HCT116 (cell line): ENCODE measurements at regions not wholly inside any gene's neighbourhood (a gene's known extent, or its start where the extent isn't known, plus 50 kb on each side); places are given as distances from the start of the nearest gene placed in this dataset.

ENCODE experiments used
- ATAC-seq: fragments of 200-7000 bp; cut with Tn5 transposase; 2 replicates; pipeline ENCODE4 v1.9.1; 2020; ENCODE audit warnings: mild to moderate bottlenecking, moderate library complexity
- BruUV-seq: library from RNA; stranded (reverse); fragments of 400-500 nt; replicated peaks from 2 replicates; lab custom pipeline; 2021; lab: Mats Ljungman, UMichigan
- CTCF ChIA-PET: fragments of 300-600 bp; sonication (Branson Sonifier 250); formaldehyde crosslinking; loops from one replicate; lab custom pipeline; 2021; ENCODE audit warnings: antibody characterized with exemption; lab: Charles Lee
- POLR2A ChIA-PET: fragments of 300-600, 350-600 bp; sonication (Branson Sonifier 250); formaldehyde crosslinking; loops from one replicate; lab custom pipeline; 2021; ENCODE audit warnings: antibody characterized with exemption; lab: Charles Lee
- RAD21 ChIA-PET, 2 experiments: fragments of 300-600 bp; sonication (Branson Sonifier 250); formaldehyde crosslinking; loops; one replicate each; lab custom pipeline; 2023; ENCODE audit warnings: low total read pairs in 2 of 2; ENCODE audit not compliant: uncharacterized antibody in 2 of 2, unreplicated experiment in 2 of 2, low non-redundant PET in 1 of 2; lab: Charles Lee
- DNase-seq: peaks from one replicate; pipeline ENCODE4 v3.0.0-alpha.2; 2010; ENCODE audit warnings: low read depth, low spot score
- H2AFZ ChIP-seq: fragments of 200-600 bp; shearing (Covaris generic), sonication (generic); 2 replicates; pipeline ENCODE4 v1.6.1; 2017; ENCODE audit warnings: low read depth, mixed run types, mixed read lengths, antibody characterized with exemption, low read length; ENCODE audit not compliant: poor library complexity, severe bottlenecking
- H3K27ac ChIP-seq: 2 replicates; pipeline ENCODE4 v1.5.1; 2012; ENCODE audit warnings: low read depth, low read length
- H3K27me3 ChIP-seq: fragments of 200-600 bp; sonication (generic); 2 replicates; pipeline ENCODE4 v1.6.1; 2016; ENCODE audit warnings: mixed run types, low read length, mixed read lengths; ENCODE audit not compliant: insufficient read depth
- H3K36me3 ChIP-seq, 2 experiments: fragments of 200-500 bp in 1 of 2; fragments of 200-600 bp in 1 of 2; sonication (Bioruptor generic) in 1 of 2; sonication (generic) in 1 of 2; 2 replicates each; pipeline versions ENCODE4 v1.5.1 to v1.6.1; 2014 to 2016; ENCODE audit warnings: low read length in 2 of 2, inconsistent platforms in 1 of 2, mixed read lengths in 1 of 2, mixed run types in 1 of 2; ENCODE audit not compliant: insufficient read depth in 2 of 2, control insufficient read depth in 1 of 2
- H3K4me1 ChIP-seq, 2 experiments: fragments of 200-600 bp in 1 of 2; sonication (generic) in 1 of 2; 2 replicates each; pipeline versions ENCODE4 v1.5.1 to v1.6.1; 2012 to 2017; ENCODE audit warnings: low read length in 2 of 2, inconsistent platforms in 1 of 2, mild to moderate bottlenecking in 1 of 2, mixed read lengths in 1 of 2, mixed run types in 1 of 2, moderate library complexity in 1 of 2; ENCODE audit not compliant: insufficient read depth in 2 of 2, control insufficient read depth in 1 of 2
- H3K4me2 ChIP-seq: fragments of 200-600 bp; sonication (generic); 2 replicates; pipeline ENCODE4 v1.6.1; 2017; ENCODE audit warnings: mixed run types, low read length, mixed read lengths
- H3K4me3 ChIP-seq, 2 experiments: fragments of 200-600 bp in 1 of 2; sonication (generic) in 1 of 2; replicated peaks in 1 of 2; 2 replicates each; pipeline ENCODE4 v1.5.1; 2011 to 2016; ENCODE audit warnings: low read length in 2 of 2, control low read depth in 1 of 2, low read depth in 1 of 2, mild to moderate bottlenecking in 1 of 2, mixed read lengths in 1 of 2, mixed run types in 1 of 2
- H3K79me2 ChIP-seq: fragments of 200-600 bp; sonication (generic); 2 replicates; pipeline ENCODE4 v1.6.1; 2017; ENCODE audit warnings: mild to moderate bottlenecking, mixed run types, low read length, moderate library complexity, mixed read lengths; ENCODE audit not compliant: insufficient read depth
- H3K9ac ChIP-seq: fragments of 200-600 bp; sonication (generic); 2 replicates; pipeline ENCODE4 v1.6.1; 2016; ENCODE audit warnings: low read length, mixed read lengths
- H3K9me2 ChIP-seq: fragments of 200-600 bp; sonication (generic), shearing (Covaris generic); 2 replicates; pipeline ENCODE4 v1.6.1; 2017; ENCODE audit warnings: mixed run types, mild to moderate bottlenecking, moderate library complexity; ENCODE audit not compliant: insufficient read depth
- H3K9me3 ChIP-seq, 2 experiments: fragments of 200-500 bp in 1 of 2; fragments of 200-600 bp in 1 of 2; sonication (Bioruptor generic) in 1 of 2; sonication (generic) in 1 of 2; 2 replicates each; pipeline ENCODE4 v1.6.1; 2014 to 2017; ENCODE audit warnings: low read length in 2 of 2, mixed read lengths in 2 of 2, inconsistent platforms in 1 of 2, low read depth in 1 of 2, mild to moderate bottlenecking in 1 of 2, mixed run types in 1 of 2, moderate library complexity in 1 of 2; ENCODE audit not compliant: control insufficient read depth in 1 of 2, insufficient read depth in 1 of 2
- H4K20me1 ChIP-seq: fragments of 200-600 bp; sonication (generic), shearing (Covaris generic); 2 replicates; pipeline ENCODE4 v1.6.1; 2017; ENCODE audit warnings: mixed run types, mild to moderate bottlenecking, moderate library complexity; ENCODE audit not compliant: insufficient read depth
- CBX3 ChIP-seq: IDR thresholded peaks from 2 replicates; pipeline ENCODE4 v1.6.1; 2012; ENCODE audit warnings: low read depth
- ELF1 ChIP-seq: IDR thresholded peaks from 2 replicates; pipeline ENCODE4 v1.6.1; 2012; ENCODE audit warnings: low read depth, borderline replicate concordance
- EZH2 ChIP-seq: fragments of 200-600 bp; sonication (generic); IDR thresholded peaks from 2 replicates; pipeline ENCODE4 v1.6.1; 2017; ENCODE audit warnings: antibody characterized with exemption, mixed run types
- EZH2phosphoT487 ChIP-seq: fragments of 200-600 bp; IDR thresholded peaks from 2 replicates; pipeline ENCODE4 v1.6.1; 2018; ENCODE audit warnings: antibody characterized with exemption, borderline replicate concordance
- FOSL1 ChIP-seq: IDR thresholded peaks from 2 replicates; pipeline ENCODE4 v1.6.1; 2012; ENCODE audit warnings: low read depth
- POLR2A ChIP-seq: IDR thresholded peaks from 2 replicates; pipeline ENCODE4 v1.7.0; 2011; ENCODE audit warnings: borderline replicate concordance; ENCODE audit not compliant: insufficient read depth, insufficient read length; ENCODE audit errors: extremely low read depth
- POLR2AphosphoS5 ChIP-seq: IDR thresholded peaks from 2 replicates; pipeline ENCODE4 v1.6.1; 2011; ENCODE audit warnings: mild to moderate bottlenecking, low read depth, low read length, moderate library complexity
- RAD21 ChIP-seq: IDR thresholded peaks from 2 replicates; pipeline ENCODE4 v1.6.1; 2012; ENCODE audit warnings: low read depth, mild to moderate bottlenecking
- SIN3A ChIP-seq: IDR thresholded peaks from 2 replicates; pipeline ENCODE4 v1.6.1; 2012; ENCODE audit warnings: low read depth
- SP1 ChIP-seq: IDR thresholded peaks from 2 replicates; pipeline ENCODE4 v1.6.1; 2012; ENCODE audit warnings: low read depth
- YY1 ChIP-seq: IDR thresholded peaks from 2 replicates; pipeline ENCODE4 v1.6.1; 2011; ENCODE audit warnings: low read length, low read depth, moderate library complexity, mild to moderate bottlenecking; ENCODE audit not compliant: insufficient replicate concordance; ENCODE audit errors: extremely low read depth
- ZFX ChIP-seq: fragments of 450-650 bp; IDR thresholded peaks from 2 replicates; pipeline ENCODE4 v1.6.1; 2017
- intact Hi-C: fragments of 100-400 bp; cut with micrococcal nuclease; formaldehyde crosslinking; loops from 2 replicates; pipeline ENCODE4 v1.10.0; 2022
- TF ChIP-seq, protein P1 (sequence below), 3 experiments: fragments of 200-600 bp in 1 of 3; sonication (generic) in 1 of 3; IDR thresholded peaks in 2 of 3; conservative IDR thresholded peaks in 1 of 3; 2 replicates each; pipeline ENCODE4 v1.5.1; 2012 to 2017; ENCODE audit warnings: low read depth in 2 of 3, low read length in 2 of 3, antibody characterized with exemption in 1 of 3, borderline replicate concordance in 1 of 3, control low read depth in 1 of 3, mild to moderate bottlenecking in 1 of 3, mixed read lengths in 1 of 3, mixed run types in 1 of 3, moderate library complexity in 1 of 3; ENCODE audit not compliant: insufficient read depth in 1 of 3
- TF ChIP-seq, protein P2 (sequence below): IDR thresholded peaks from 2 replicates; pipeline ENCODE4 v1.6.1; 2012
- TF ChIP-seq, protein P3 (sequence below): IDR thresholded peaks from 2 replicates; pipeline ENCODE4 v1.6.1; 2012; ENCODE audit warnings: low read depth

DNA sequence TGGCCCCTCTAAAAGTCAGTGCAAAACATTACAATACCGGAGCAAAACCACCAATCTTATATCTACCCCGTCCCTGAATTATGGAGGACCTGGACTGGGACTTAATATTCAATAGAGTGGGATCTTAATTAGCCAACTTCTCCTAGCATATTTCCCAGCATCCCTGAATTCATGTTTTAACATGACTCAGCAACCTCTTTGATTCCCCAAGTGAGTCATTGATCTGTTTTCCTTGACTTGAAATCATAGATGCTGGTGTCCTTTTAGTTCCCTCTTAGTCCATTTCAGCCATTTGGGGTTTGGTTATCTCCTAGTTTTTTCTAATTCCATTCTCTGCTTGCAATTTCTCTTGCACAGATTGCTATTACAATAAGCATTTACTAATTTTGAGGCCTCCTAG, 677.7 kb upstream of the CELF4 start:
- Histone ChIP-seq H3K79me2 (no peaks in the 10 kb centered on the region), H3K4me3 (no peak overlapping the region), H3K4me2 (no peak overlapping the region), H3K36me3 (no peaks in the 10 kb centered on the region), H3K9ac (no peak overlapping the region), H4K20me1 (no peaks in the 10 kb centered on the region), H3K4me1 (no peaks in the 10 kb centered on the region), H2AFZ (no peak overlapping the region), H3K27me3 (no peaks in the 10 kb centered on the region), H3K27ac (no peak overlapping the region), H3K9me2 (no peaks in the 10 kb centered on the region), H3K9me3 (peaks cover 3 to 19% of the 10 kb centered on the region in 2 experiments; a peak in 2 of 4 replicates)
- BruUV-seq: no TSS peak
- intact Hi-C loops: no loop called here
- ATAC-seq: no peak
- ChIA-PET CTCF (no interaction called here), POLR2A (no interaction called here), RAD21 (no interaction called here)
- no peak for DNase-seq
- TF ChIP-seq, protein P1, sequence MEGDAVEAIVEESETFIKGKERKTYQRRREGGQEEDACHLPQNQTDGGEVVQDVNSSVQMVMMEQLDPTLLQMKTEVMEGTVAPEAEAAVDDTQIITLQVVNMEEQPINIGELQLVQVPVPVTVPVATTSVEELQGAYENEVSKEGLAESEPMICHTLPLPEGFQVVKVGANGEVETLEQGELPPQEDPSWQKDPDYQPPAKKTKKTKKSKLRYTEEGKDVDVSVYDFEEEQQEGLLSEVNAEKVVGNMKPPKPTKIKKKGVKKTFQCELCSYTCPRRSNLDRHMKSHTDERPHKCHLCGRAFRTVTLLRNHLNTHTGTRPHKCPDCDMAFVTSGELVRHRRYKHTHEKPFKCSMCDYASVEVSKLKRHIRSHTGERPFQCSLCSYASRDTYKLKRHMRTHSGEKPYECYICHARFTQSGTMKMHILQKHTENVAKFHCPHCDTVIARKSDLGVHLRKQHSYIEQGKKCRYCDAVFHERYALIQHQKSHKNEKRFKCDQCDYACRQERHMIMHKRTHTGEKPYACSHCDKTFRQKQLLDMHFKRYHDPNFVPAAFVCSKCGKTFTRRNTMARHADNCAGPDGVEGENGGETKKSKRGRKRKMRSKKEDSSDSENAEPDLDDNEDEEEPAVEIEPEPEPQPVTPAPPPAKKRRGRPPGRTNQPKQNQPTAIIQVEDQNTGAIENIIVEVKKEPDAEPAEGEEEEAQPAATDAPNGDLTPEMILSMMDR (IDR thresholded peaks at IDR 0.05 in 2 of 3, conservative IDR thresholded peaks at IDR 0.05 in 1 of 3; ENCODE audit: borderline replicate concordance in 1 of 3, insufficient read depth in 1 of 3, low read depth in 2 of 3, low read length in 2 of 3): no peak
- no peak for TF ChIP-seq EZH2
- no peak for TF ChIP-seq YY1
- no peak for TF ChIP-seq FOSL1
- no peak for TF ChIP-seq CBX3
- TF ChIP-seq SP1: no peak
- no peak for TF ChIP-seq SIN3A
- TF ChIP-seq POLR2AphosphoS5: no peak
- TF ChIP-seq, protein P2, sequence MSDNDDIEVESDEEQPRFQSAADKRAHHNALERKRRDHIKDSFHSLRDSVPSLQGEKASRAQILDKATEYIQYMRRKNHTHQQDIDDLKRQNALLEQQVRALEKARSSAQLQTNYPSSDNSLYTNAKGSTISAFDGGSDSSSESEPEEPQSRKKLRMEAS: no peak

DNA sequence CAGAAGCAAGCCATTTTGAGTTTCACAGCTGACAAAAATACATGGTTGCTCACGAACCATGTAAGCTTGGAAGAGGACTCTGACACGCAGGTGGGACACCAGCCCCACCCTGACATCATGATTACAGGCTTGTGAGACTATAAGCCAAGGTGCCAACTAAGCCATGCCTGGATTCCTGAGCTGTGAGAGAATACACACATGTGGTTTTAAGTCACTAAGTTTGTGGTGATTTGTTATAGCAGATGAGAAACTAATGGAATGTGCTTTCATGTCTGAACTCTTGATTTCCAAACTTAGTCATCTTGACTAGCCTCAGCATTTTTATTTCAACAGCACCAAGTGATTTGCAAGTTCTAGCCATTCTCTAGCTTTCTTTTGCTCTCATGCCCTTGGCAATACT, 676.1 kb upstream of the CELF4 start:
- Histone ChIP-seq H3K27ac (no peak overlapping the region), H3K4me2 (no peak overlapping the region), H2AFZ (no peak overlapping the region), H3K9me3 (peaks cover 3 to 19% of the 10 kb centered on the region in 2 experiments; a peak in 2 of 4 replicates), H4K20me1 (no peaks in the 10 kb centered on the region), H3K79me2 (no peaks in the 10 kb centered on the region), H3K27me3 (no peaks in the 10 kb centered on the region), H3K4me3 (no peak overlapping the region), H3K36me3 (no peaks in the 10 kb centered on the region), H3K9ac (no peak overlapping the region), H3K4me1 (no peaks in the 10 kb centered on the region), H3K9me2 (no peaks in the 10 kb centered on the region)
- BruUV-seq: no TSS peak
- ChIA-PET POLR2A (no interaction called here), RAD21 (no interaction called here), CTCF (no interaction called here)
- DNase-seq (no peak), ATAC-seq (no peak)
- intact Hi-C loops: no loop called here
- no peak for TF ChIP-seq YY1
- TF ChIP-seq, protein P3, sequence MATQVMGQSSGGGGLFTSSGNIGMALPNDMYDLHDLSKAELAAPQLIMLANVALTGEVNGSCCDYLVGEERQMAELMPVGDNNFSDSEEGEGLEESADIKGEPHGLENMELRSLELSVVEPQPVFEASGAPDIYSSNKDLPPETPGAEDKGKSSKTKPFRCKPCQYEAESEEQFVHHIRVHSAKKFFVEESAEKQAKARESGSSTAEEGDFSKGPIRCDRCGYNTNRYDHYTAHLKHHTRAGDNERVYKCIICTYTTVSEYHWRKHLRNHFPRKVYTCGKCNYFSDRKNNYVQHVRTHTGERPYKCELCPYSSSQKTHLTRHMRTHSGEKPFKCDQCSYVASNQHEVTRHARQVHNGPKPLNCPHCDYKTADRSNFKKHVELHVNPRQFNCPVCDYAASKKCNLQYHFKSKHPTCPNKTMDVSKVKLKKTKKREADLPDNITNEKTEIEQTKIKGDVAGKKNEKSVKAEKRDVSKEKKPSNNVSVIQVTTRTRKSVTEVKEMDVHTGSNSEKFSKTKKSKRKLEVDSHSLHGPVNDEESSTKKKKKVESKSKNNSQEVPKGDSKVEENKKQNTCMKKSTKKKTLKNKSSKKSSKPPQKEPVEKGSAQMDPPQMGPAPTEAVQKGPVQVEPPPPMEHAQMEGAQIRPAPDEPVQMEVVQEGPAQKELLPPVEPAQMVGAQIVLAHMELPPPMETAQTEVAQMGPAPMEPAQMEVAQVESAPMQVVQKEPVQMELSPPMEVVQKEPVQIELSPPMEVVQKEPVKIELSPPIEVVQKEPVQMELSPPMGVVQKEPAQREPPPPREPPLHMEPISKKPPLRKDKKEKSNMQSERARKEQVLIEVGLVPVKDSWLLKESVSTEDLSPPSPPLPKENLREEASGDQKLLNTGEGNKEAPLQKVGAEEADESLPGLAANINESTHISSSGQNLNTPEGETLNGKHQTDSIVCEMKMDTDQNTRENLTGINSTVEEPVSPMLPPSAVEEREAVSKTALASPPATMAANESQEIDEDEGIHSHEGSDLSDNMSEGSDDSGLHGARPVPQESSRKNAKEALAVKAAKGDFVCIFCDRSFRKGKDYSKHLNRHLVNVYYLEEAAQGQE: no peak
- TF ChIP-seq ZFX: no peak
- no peak for TF ChIP-seq RAD21
- no peak for TF ChIP-seq EZH2phosphoT487
- TF ChIP-seq ELF1: no peak
- no peak for TF ChIP-seq POLR2A
